HG03103 (cell line): ENCODE measurements at regions not wholly inside any gene's neighbourhood (a gene's known extent, or its start where the extent isn't known, plus 50 kb on each side); places are given as distances from the start of the nearest gene placed in this dataset.

Source experiments
- ATAC-seq: cut with Tn5 transposase; IDR thresholded peaks from one replicate; pipeline ENCODE4 v1.9.1; 2021; ENCODE audit warnings: low read depth; ENCODE audit not compliant: unreplicated experiment

DNA sequence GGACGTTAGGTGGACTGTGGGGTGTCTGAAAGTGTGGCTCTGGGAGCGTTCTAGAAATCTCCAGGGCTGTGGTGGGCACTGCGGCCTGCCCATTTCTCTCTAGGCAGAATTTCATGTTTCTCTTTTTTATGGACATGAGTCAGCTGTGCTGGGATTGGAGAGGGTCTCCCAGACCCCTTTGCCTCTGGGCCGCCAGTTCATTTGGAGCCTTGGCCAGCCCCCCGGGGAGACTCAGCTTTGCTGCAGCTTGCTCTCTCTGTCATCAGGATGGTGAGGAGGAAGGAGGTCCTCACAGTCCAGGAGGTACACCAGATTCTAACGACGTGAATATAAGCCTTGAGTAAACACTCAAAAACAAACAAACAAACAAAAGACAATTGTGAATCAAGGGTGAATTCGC, 149.6 kb upstream of the RGMA start:
- no peak for ATAC-seq

DNA sequence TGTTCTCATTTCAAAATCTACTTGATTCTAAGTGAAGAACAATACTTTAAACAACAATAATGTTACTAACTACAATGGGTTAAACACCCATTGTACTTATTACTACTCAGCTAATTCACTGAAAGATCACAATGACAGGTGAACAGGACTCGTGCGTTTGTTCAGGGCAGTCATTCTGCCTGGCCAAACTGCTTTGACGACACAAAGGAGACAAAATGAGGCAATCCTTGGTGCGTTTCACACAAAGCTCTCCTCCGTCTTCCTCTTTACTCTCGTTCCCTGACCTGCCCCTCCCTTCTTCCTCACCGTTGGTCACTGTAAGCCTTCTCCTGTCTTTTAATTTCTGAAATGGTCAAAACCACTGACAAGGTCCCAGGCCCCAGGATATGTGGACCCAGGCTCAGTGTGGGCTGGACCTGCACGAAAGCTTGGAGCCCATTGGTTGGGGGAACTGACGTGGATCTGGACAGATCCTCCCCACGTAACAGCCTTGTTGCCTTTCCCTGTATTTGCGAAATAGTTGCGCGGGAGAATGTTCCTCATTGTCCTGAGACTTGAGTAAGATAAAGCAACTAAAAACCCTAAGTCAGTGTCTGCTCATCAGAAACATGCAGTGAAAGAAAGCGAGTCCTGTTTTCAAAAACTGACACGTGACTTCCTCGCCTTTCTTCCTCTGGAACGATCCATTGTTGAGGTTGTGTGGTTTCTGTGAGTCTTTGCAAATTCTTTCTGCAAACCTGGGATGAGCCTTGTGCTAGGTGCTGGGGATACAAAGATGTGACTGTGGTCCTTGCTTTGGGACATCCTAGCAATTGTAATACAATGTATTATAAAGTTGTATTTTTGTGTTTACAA, 147.1 kb upstream of the RGMA start:
- ATAC-seq, result no peak

DNA sequence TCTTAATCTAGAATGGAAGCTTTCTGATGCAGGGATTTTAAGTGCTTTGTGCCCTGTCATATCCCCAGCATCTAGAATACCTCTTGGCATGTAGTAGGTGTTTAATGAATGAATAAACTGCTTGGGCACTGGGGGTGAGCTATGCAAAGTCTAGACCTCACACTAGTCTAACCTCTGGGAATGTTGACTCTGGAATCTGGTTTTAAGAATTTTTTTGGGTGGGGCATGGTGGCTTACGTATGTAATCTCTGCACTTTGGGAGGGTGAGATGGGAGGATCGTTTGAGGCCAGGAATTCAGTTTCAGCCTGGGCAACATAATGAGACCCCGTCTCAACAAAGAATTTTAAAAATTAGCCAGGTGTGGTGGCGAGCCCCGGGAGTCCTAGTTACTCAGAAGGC, 146.3 kb upstream of the RGMA start:
- ATAC-seq, result no peak

DNA sequence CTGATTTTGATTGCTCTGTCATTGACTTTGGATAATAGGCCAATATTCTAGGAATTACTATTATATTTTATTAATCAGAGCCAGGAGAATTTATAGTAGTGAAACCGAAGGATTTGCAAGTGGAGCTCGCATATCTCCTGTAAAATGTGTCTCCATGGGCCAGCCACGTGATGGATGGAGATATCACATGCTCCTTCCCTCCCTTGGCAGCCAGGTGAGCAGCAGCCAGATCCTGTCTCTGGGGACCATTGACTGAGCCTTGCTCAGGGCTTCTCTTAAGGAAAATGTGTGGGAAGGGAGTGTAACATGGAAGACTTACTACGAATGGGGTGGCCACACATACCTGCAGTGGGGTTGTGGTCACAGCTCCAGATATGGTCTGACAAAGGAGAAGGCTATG, 144.7 kb upstream of the RGMA start:
- ATAC-seq, result no peak

DNA sequence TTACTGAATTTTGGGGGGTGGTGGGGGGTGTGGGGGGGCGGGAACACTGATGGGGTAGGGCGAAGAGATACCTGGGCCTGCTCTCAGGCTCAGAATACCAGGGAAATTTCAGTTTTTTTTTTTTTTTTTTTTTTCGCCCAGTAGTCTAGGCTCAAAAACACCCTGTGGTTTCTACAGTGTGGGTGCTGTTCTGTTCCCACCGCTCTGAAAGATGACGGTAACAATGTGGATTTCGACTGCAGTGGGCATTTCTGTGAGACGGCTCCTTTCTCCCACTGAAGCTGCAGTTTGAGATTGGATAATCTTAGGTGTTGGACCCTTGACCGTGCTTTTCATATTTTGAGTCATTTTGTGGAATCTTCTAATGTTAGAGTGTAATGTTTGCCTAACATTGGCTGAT, 143.8 kb upstream of the RGMA start:
- ATAC-seq, result no peak

DNA sequence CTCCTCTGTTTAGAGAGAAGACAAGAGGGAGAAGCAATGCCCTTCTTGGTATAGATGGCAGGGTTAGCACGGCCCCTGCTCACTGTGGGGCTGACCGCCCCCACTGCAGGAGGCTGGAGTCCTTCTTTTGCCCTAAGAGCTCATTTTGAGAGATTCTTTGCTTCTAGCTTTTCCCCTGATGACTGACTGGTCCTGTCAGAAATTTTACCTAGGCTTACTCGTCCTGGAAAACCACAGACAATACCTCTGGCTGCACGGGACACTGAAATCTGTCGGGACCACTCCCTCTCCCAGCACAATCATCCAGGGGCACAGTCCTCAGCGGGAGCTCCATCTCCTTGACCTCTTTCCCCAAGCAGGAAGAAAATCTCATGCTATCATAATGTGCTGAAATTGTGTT, 143.0 kb upstream of the RGMA start:
- no peak for ATAC-seq

DNA sequence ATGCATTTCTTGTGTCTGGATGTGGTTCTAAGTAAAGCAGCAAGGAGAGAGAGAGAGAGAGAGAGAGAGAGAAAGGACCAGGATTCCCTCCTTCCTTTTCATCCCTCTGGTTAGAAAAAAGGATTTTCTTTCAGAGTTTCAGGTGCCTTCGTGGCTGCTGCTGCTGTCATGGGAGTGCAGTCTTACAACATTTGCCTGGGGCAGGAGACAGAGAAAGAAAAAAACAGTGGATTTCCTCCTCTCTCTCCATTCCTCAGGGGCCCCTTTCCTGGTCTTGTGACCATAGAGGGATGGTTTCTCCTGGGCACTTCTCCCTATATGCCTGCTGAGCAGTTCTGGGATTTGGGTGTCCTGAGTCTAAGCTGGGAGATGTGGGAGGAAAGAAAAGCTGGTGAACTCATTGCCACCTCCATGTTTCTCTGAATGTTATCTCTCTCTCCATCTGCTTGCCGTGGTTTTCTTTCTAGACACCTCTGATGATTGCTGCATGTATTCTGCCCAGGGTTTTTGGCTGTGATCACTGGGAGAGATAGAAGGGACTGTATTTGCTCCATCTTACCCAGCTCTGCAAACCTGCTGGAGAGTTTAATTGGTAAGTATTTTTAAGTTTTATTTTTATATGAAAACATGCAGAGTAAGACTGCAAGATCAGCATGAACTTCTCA, 142.4 kb upstream of the RGMA start:
- ATAC-seq, result no peak

DNA sequence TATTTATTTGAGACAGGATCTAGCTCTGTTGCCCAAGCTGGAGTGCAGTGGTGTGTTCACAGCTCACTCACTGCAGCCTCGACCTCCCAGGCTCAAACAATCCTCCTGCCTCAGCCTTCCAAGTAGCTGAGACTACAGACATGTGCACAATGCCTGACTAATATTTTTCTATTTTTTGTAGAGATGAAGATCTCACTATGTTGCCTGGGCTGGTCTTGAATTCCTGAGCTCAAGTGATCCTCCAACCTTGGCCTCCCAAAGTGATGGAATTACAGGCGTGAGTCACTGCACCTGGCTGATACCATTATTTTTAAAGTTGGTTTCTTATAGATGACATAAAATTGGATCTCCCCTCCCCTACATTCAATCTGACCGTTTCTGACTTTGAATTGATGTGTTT, 139.5 kb upstream of the RGMA start:
- no peak for ATAC-seq

DNA sequence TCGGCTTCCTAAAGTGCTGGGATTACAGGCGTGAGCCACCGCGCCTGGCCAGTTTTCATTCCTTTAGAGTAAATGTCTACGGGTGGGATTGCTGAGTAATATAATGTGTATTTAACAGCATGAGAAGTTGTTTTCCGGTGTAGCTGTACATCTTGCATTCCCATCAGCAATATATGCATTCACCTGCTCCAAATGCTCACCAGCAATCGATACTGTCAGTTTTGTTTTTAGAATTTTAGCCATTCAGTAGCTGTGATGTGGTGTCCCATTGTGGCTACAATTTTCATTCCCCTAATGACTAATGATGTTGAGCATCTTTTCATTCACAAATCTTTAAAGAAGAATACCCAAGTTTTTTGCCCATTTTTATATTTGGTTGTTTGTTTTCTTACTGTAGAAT, 134.8 kb upstream of the RGMA start:
- ATAC-seq, result no peak

DNA sequence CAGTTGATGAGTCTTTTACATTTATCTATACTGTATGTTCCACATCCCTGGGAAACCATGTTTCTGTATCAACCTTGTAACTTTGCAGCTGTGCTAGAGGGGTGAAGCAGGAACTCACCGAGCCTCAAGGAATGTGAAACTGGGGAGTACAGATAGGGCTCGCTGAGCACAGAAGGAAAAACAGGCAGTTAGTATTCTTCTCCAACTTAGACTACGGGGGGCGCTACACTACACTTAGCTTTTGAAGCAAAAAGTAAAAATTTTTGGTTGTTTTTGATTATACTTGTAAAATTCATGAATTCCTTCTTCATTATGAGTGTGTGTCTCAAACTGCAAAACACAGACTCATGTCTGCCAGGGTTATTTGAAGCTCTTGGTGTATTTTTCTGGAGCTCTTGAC, 132.7 kb upstream of the RGMA start:
- no peak for ATAC-seq

DNA sequence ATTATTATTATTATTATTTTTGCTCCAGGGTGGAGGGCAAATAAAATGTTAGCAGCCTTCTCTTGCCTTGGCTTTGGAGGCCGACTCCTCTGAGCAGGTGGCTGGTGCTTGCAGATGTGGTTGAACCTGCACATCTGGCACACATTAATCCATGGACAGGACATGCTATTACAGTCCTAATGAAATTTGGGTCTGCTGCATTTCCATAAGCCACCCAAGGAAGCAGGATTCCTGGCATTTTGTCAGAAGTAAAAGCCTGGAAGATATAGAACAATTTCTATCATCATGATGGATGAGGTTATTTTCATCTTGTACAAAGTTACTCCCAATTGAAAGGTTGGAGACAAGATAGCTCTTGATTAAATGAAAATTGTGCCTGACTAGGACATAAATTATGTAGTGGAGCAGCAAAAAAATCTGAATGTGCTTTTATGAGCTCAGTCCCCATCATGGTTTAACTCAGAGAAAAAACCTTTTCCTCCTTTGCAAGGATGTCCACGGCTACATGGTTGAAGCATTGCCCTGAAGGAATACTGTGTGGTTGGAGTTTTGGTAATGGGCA, 130.9 kb upstream of the RGMA start:
- ATAC-seq, result no peak

DNA sequence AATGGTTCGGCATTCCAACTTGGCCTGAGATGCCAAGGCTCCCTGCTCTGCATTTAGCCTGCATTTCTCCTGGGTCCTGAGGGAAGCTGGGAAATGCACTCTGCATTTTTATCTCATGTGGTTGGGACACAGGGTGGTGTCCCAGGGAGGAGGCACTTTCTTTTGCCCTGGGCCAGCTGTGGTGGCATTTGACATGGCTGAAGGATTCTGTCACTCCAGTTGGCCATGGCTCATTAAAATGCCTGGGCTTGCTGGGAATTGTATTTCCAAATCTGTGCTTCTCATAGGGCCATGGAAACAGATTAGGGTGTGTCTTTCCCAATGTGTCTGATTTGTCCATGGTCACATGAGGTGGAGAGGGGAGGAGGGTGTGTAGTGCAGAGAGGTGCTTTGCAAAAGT, 128.3 kb upstream of the RGMA start:
- no peak for ATAC-seq

DNA sequence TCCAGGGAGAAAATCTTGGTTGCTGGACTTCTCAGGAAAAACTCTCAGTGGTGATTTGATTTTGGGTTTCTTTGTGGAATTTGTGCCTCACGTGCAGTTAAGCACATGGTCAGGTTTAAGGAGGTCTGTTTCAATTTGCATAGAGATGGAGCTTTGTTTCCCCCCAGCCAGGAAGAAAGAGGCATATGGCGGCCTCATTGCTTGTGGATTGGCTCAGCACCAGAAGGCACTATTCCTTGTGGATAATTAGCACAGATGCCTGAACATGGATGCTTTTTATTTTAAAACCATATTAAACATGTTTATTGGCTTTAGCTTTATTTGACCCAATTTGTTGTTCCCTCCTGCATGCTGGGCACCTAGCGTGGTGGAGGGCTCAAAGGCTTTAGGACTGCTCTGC, 125.1 kb upstream of the RGMA start:
- no peak for ATAC-seq

DNA sequence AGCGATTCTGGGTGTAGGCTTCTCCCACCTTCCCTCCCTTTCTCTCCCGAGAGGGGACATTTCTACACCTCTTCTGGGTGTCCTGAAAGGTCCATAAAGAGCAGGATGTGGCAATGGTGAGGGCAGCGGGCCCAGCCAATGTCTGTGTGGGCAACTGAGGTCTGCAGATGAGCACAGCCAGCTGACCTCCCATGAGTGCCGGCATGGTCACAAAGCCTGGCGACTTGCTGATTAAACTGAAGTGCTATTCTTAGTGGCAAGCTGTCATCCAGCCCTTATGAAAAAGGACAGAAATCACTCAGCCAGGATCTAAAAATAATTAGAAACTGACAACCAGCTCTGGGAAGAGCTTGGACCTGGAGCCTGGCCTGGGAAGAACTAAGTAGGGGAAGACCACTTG, 124.3 kb upstream of the RGMA start:
- no peak for ATAC-seq

DNA sequence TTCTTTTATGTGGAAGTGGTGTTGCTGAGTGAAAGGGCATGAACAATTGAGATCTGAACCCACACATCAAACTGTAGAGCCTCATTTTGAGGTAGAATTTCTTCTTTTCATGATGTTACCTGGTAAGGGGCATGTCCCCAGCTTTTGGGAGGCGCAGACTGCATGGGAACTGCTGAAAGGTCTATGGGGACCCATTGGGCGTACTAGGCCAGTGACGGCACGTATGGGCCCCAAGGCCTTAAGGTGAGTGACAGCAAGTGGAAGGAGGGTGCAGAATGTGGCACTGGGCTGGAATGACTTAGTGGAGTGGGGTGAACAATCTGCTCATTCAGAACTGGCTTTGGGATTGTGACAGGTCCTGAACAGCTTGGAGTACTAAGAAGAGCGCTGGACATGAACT, 123.6 kb upstream of the RGMA start:
- no peak for ATAC-seq

DNA sequence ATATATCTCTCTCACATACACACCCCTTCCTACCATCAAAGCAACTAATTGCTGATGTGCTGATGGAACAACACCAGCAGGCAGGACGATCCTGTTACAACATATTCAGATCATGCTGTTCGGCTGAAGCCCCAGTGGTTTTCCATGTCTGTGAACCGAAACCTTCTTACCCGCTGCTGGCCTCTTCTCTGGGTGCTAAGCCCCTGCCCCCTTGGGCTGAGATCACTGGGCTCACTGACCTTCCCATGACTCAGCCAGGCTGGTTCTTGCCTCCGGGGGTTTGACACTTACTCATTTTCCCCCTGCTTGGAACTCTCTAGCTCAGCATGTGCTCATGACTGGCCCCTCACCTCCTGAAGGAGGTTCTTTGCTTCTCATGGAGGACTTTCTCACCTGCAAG, 122.0 kb upstream of the RGMA start:
- no peak for ATAC-seq

DNA sequence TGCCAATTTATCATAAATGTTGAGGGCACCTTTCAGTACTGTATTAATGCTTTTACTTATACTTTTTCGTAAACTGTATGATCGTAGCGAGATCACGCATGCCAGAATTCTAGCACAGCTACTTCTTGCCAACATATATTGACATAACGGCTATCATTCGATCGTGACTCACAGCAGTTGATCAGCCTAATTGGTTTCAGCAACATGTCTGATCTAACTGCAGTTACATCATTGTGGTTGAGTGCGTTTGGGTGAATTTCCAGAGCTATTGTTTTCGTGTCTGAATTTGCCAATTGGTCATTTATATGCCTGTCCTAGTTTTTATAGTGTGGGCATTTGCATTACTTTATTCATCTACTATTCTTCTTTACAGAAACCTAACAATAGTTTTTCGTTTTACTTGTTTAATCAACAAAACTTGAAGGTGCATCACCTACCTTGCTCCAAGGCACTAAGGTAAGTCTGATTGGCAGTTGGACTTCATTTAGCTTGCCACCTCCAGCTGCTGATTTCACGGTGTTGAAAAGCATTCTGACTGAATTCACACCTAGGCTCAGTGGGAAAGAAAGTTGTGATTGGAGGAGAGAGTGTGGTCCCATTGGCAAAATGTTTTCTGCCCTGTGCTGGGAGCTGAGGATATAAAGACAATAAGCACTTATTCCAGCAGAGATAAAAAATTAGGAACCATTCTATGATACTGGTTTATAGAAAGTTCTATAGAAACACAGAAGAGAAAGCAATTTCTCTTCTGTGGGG, 120.9 kb upstream of the RGMA start:
- ATAC-seq, result no peak

DNA sequence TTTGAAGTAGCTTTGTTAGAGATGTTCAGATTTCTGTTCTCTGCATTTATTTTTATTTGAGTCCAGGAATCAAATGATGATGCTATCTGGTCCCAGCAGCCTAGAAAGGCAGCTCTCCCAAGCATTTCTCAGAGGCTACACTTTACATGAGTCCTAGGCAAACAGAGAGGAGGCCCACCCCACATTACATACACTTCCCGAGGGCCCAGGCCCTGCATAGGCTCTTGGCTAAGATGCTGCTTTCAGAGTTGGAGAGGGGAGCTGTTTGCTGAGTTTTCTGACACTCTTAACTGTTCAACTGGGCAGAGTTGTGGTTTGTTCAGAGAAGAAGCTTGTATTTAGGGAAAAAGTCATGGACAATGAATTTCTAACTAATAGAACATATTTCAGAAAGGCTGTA, 117.9 kb upstream of the RGMA start:
- no peak for ATAC-seq

DNA sequence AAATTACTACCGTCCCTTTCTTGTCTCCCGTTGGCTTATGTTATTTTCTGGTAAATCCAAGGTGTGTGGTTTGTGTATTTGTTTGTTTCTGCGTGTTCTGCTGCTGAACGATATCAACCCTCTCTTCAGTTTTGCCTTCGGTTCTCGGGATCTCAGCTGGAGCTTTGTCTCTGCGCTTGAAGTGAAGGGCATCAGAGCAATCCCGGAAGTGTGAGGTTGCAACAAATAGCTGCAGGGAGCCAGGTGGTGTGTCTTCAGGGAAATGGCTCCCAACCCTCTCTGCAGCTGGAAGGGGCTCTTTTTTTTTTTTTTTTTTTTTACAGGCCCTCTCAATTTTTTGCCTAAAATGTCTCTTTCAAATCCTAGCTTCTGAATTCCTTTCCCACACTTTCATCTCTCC, 116.4 kb upstream of the RGMA start:
- ATAC-seq, result no peak

DNA sequence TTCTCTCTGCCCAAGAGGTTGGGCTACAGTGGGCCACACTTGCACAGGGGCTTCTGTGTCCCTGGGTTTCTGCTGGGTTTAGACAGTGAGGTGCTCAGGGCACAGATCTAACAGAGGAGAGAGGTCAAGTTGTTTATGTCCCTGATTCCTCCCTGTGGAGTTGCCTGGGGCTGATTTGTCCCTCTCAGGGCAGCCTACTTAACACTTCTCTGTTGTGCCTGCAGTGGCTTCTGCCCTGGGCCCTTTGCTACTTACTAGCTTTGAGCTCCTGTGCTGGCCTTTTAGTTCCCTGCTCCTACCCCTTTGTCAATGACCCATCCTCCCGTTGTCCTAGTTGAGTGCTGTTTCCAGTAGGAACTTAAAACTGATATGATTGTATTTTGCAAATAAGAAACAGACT, 114.0 kb upstream of the RGMA start:
- no peak for ATAC-seq

DNA sequence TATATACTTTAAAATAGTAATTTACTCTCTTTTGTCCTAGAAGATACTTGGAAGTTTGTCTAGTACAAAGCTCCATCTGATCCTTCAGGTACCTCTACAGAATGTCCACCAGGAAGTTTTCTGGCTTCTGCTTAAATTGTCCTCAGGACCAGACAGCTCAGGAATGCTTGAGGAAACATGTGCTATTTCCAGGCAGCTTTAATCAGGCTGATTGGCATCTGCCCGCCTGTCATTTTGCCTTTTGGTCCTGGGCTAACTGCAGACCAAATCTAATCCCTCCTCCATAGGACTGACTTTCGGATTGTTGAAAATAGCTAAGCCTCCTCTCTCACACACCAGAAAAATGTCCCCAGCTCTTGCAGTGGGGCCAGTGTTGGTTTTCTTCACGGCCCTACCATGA, 113.4 kb upstream of the RGMA start:
- ATAC-seq, result no peak
